H1 (cell line): ENCODE measurements at regions not wholly inside any gene's neighbourhood (a gene's known extent, or its start where the extent isn't known, plus 50 kb on each side); places are given as distances from the start of the nearest gene placed in this dataset.

Source experiments
- CTCF ChIA-PET: fragments of 300-600 bp; sonication (Branson Sonifier 250); formaldehyde crosslinking; loops from one replicate; lab custom pipeline; 2021; ENCODE audit not compliant: partially characterized antibody; lab: Charles Lee
- POLR2A ChIA-PET: fragments of 300-600 bp; sonication (Branson Sonifier 250); formaldehyde crosslinking; loops from one replicate; lab custom pipeline; 2021; ENCODE audit warnings: inconsistent platforms; ENCODE audit not compliant: partially characterized antibody; lab: Charles Lee
- DNase-seq, 2 experiments: peaks; one replicate each; pipeline versions ENCODE4 v3.0.0 to v3.0.0-alpha.2; 2010 to 2022; ENCODE audit warnings: low spot score in 2 of 2, low read depth in 1 of 2, mixed read lengths in 1 of 2
- FAIRE-seq: peaks from 2 replicates; lab custom pipeline; 2011; peaks lifted over from hg19 to GRCh38; lab: Jason Lieb, UNC
- H2AFZ ChIP-seq: 2 replicates; pipeline ENCODE4 v1.8.1; 2012; ENCODE audit warnings: low read length, inconsistent platforms
- H2AK5ac ChIP-seq: 2 replicates; pipeline ENCODE4 v1.6.1; 2013; ENCODE audit warnings: low read depth, low read length
- H2BK120ac ChIP-seq: replicated peaks from 2 replicates; pipeline ENCODE3; 2013; ENCODE audit warnings: low read depth, low read length, inconsistent platforms
- H2BK12ac ChIP-seq: 2 replicates; pipeline ENCODE4 v1.6.1; 2013; ENCODE audit warnings: low read depth, low read length
- H2BK15ac ChIP-seq: 2 replicates; pipeline ENCODE4 v1.6.1; 2013; ENCODE audit warnings: low read length
- H2BK20ac ChIP-seq: 2 replicates; pipeline ENCODE4 v1.6.1; 2013; ENCODE audit warnings: low read length
- H2BK5ac ChIP-seq: 2 replicates; pipeline ENCODE4 v1.6.1; 2013; ENCODE audit warnings: low read depth, low read length
- H3K14ac ChIP-seq: 2 replicates; pipeline ENCODE4 v1.6.1; 2013; ENCODE audit warnings: inconsistent platforms; ENCODE audit not compliant: insufficient read length
- H3K18ac ChIP-seq: 2 replicates; pipeline ENCODE4 v1.6.1; 2013; ENCODE audit warnings: low read length; ENCODE audit errors: extremely low read depth
- H3K23ac ChIP-seq: 2 replicates; pipeline ENCODE4 v1.6.1; 2013; ENCODE audit warnings: inconsistent platforms; ENCODE audit not compliant: insufficient read length
- H3K23me2 ChIP-seq: 2 replicates; pipeline ENCODE4 v1.6.1; 2013; ENCODE audit warnings: low read depth, low read length
- H3K27ac ChIP-seq: 2 replicates; pipeline ENCODE4 v1.6.1; 2011; ENCODE audit warnings: low read depth, low read length, inconsistent platforms
- H3K27me3 ChIP-seq, 4 experiments: replicated peaks in 1 of 4; 1 replicate in 1 of 4; 2 replicates in 3 of 4; pipeline versions ENCODE4 v1.6.1 to v1.8.1; 2011 to 2013; ENCODE audit warnings: low read length in 3 of 4, mild to moderate bottlenecking in 3 of 4, inconsistent platforms in 2 of 4, mixed read lengths in 2 of 4, moderate library complexity in 1 of 4; ENCODE audit not compliant: control insufficient read depth in 3 of 4, insufficient read depth in 3 of 4; ENCODE audit errors: extremely low read depth in 1 of 4
- H3K36me3 ChIP-seq, 4 experiments: 2 replicates each; pipeline versions ENCODE4 v1.6.1 to v1.8.1; 2011 to 2013; ENCODE audit warnings: mild to moderate bottlenecking in 4 of 4, low read length in 3 of 4, moderate library complexity in 2 of 4, control low read depth in 1 of 4, inconsistent platforms in 1 of 4; ENCODE audit not compliant: insufficient read depth in 4 of 4, control insufficient read depth in 2 of 4
- H3K4ac ChIP-seq: replicated peaks from 2 replicates; pipeline ENCODE3; 2013; ENCODE audit warnings: low read length, low read depth, mixed read lengths, inconsistent platforms; ENCODE audit not compliant: insufficient read length
- H3K4me1 ChIP-seq, 4 experiments: replicated peaks in 1 of 4; 1 replicate in 1 of 4; 2 replicates in 3 of 4; pipeline versions ENCODE4 v1.6.1 to v1.8.1; 2011 to 2013; ENCODE audit warnings: low read length in 3 of 4, inconsistent platforms in 2 of 4, mixed read lengths in 1 of 4; ENCODE audit not compliant: insufficient read depth in 4 of 4, control insufficient read depth in 3 of 4
- H3K4me2 ChIP-seq, 2 experiments: 2 replicates each; pipeline versions ENCODE4 v1.6.1 to v1.8.1; 2011 to 2013; ENCODE audit warnings: low read depth in 2 of 2, low read length in 2 of 2, control low read depth in 1 of 2, inconsistent platforms in 1 of 2, mild to moderate bottlenecking in 1 of 2; ENCODE audit not compliant: insufficient read depth in 1 of 2
- H3K4me3 ChIP-seq, 4 experiments: fragments of 200-600, 300-600 bp in 1 of 4; sonication (generic), shearing (Covaris generic), sonication (Bioruptor Twin) in 1 of 4; 2 replicates each; pipeline versions ENCODE4 v1.5.1 to v1.8.1; 2011 to 2016; ENCODE audit warnings: low read length in 4 of 4, low read depth in 3 of 4, control low read depth in 2 of 4, inconsistent platforms in 2 of 4, mild to moderate bottlenecking in 2 of 4, mixed read lengths in 1 of 4, moderate library complexity in 1 of 4; ENCODE audit not compliant: insufficient read depth in 2 of 4; ENCODE audit errors: extremely low read depth in 1 of 4
- H3K56ac ChIP-seq: replicated peaks from 2 replicates; pipeline ENCODE3; 2013; ENCODE audit warnings: low read depth, mild to moderate bottlenecking, mixed read lengths, low read length, inconsistent platforms; ENCODE audit not compliant: insufficient read length
- H3K79me1 ChIP-seq: 2 replicates; pipeline ENCODE4 v1.6.1; 2013; ENCODE audit warnings: low read depth, low read length, control low read depth
- H3K79me2 ChIP-seq, 2 experiments: 2 replicates each; pipeline versions ENCODE4 v1.6.1 to v1.8.1; 2012 to 2013; ENCODE audit warnings: low read length in 2 of 2, mild to moderate bottlenecking in 2 of 2, inconsistent platforms in 1 of 2; ENCODE audit not compliant: insufficient read depth in 2 of 2, control insufficient read depth in 1 of 2
- H3K9ac ChIP-seq, 4 experiments: replicated peaks in 1 of 4; 1 replicate in 1 of 4; 2 replicates in 3 of 4; pipeline versions ENCODE4 v1.6.1 to v1.8.1; 2011 to 2013; ENCODE audit warnings: low read depth in 3 of 4, low read length in 3 of 4, control low read depth in 2 of 4, mild to moderate bottlenecking in 2 of 4, moderate library complexity in 2 of 4, inconsistent platforms in 1 of 4; ENCODE audit errors: extremely low read depth in 1 of 4
- H3K9me3 ChIP-seq, 2 experiments: 2 replicates each; pipeline versions ENCODE4 v1.6.1 to v1.8.1; 2012 to 2013; ENCODE audit warnings: mild to moderate bottlenecking in 2 of 2, moderate library complexity in 2 of 2, control low read depth in 1 of 2, inconsistent platforms in 1 of 2, low read depth in 1 of 2, low read length in 1 of 2, mixed read lengths in 1 of 2; ENCODE audit not compliant: insufficient read depth in 2 of 2
- H4K20me1 ChIP-seq, 2 experiments: replicated peaks in 1 of 2; 2 replicates each; pipeline versions ENCODE3 to v1.8.1; 2011 to 2013; ENCODE audit warnings: inconsistent platforms in 2 of 2, low read length in 2 of 2, mild to moderate bottlenecking in 1 of 2; ENCODE audit not compliant: insufficient read depth in 2 of 2, control insufficient read depth in 1 of 2
- H4K5ac ChIP-seq: 2 replicates; pipeline ENCODE4 v1.6.1; 2013; ENCODE audit warnings: low read length, low read depth, mixed read lengths, inconsistent platforms; ENCODE audit not compliant: insufficient read length
- H4K8ac ChIP-seq: 2 replicates; pipeline ENCODE4 v1.8.0; 2013; ENCODE audit warnings: mild to moderate bottlenecking, moderate library complexity, low read length, inconsistent platforms; ENCODE audit not compliant: insufficient read depth; ENCODE audit errors: extremely low read depth
- H4K91ac ChIP-seq: replicated peaks from 2 replicates; pipeline ENCODE3; 2013; ENCODE audit warnings: low read length, mixed read lengths, inconsistent platforms; ENCODE audit not compliant: insufficient read length
- BACH1 ChIP-seq: IDR thresholded peaks from 2 replicates; pipeline ENCODE4 v1.6.1; 2012; ENCODE audit warnings: low read length, improper control_type of control experiment
- EP300 ChIP-seq, 2 experiments: IDR thresholded peaks; 1 replicate in 1 of 2; 2 replicates in 1 of 2; pipeline ENCODE4 v1.6.1; 2011 to 2012; ENCODE audit warnings: low read depth in 2 of 2, low read length in 2 of 2, mild to moderate bottlenecking in 2 of 2, borderline replicate concordance in 1 of 2, inconsistent platforms in 1 of 2, moderate library complexity in 1 of 2
- GABPA ChIP-seq: IDR thresholded peaks from 2 replicates; pipeline ENCODE4 v1.6.1; 2011; ENCODE audit warnings: mild to moderate bottlenecking, low read length, moderate library complexity, borderline replicate concordance; ENCODE audit not compliant: insufficient read depth
- KDM4A ChIP-seq: IDR thresholded peaks from one replicate; pipeline ENCODE4 v1.7.1; 2012; ENCODE audit warnings: low read depth, mild to moderate bottlenecking, moderate library complexity, low read length, inconsistent platforms; ENCODE audit not compliant: severe bottlenecking
- NRF1 ChIP-seq: IDR thresholded peaks from 2 replicates; pipeline ENCODE4 v1.6.1; 2011; ENCODE audit warnings: mild to moderate bottlenecking, low read depth, low read length, improper control_type of control experiment
- POU5F1 ChIP-seq: IDR thresholded peaks from 2 replicates; pipeline ENCODE4 v1.6.1; 2011; ENCODE audit warnings: low read depth, mild to moderate bottlenecking, low read length, moderate library complexity
- RXRA ChIP-seq: IDR thresholded peaks from 2 replicates; pipeline ENCODE4 v1.6.1; 2011; ENCODE audit warnings: low read depth, mild to moderate bottlenecking, low read length, moderate library complexity; ENCODE audit not compliant: insufficient read depth
- SRF ChIP-seq: IDR thresholded peaks from 2 replicates; pipeline ENCODE4 v1.6.1; 2011; ENCODE audit warnings: mild to moderate bottlenecking, low read depth, low read length, moderate library complexity
- YY1 ChIP-seq: IDR thresholded peaks from 2 replicates; pipeline ENCODE4 v1.6.1; 2011; ENCODE audit warnings: low read depth, mild to moderate bottlenecking, low read length
- WGBS, 2 experiments: shearing (Covaris generic) in 1 of 2; methylation state at CpG; one replicate each; pipeline versions ENCODE4 v1.1.6 to v1.1.7; 2013 to 2015; ENCODE audit warnings: low lambda C conversion rate in 2 of 2, mixed read lengths in 2 of 2, inconsistent platforms in 1 of 2, low coverage in 1 of 2, missing lambda C conversion rate in 1 of 2; ENCODE audit not compliant: insufficient replicate concordance in 2 of 2, insufficient coverage in 1 of 2, insufficient read length in 1 of 2; ENCODE audit errors: extremely low coverage in 1 of 2, missing lambda C conversion rate in 1 of 2; 5-methylcytosine and 5-hydroxymethylcytosine counted together

DNA sequence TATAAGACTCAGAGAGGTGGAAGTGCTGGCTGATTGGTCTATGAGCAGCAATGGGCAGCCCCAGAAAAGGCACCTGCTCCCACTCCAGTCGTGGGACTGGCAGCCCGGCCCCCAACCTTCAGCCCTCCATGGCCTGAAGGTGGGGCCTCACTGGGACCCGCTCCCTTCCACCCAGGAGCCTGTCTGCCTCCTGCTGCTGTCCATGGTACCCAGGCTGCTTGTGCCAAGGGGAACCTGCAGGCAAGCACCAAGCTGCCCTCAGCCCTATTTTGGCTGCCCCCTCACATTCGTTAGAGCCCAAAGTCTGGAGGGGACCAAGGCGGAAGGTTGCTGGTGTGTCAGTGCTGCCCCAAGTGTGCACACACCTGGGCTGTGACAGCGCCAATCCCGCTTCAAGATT lies 2304.9 kb downstream of the PCDH9 start:
- Histone ChIP-seq H3K4ac (no peak overlapping the region), H2BK15ac (no peak overlapping the region), H3K9ac (no peak overlapping the region), H4K91ac (no peak overlapping the region), H3K4me1 (no peaks in the 10 kb centered on the region), H3K56ac (no peak overlapping the region), H3K4me3 (no peak overlapping the region), H3K23me2 (no peaks in the 10 kb centered on the region), H3K23ac (no peak overlapping the region), H3K4me2 (no peak overlapping the region), H3K9me3 (no peaks in the 10 kb centered on the region), H2AK5ac (no peak overlapping the region), H3K79me2 (no peaks in the 10 kb centered on the region), H2BK5ac (no peak overlapping the region), H3K36me3 (no peaks in the 10 kb centered on the region), H2BK20ac (no peak overlapping the region), H4K8ac (no peak overlapping the region), H4K20me1 (no peaks in the 10 kb centered on the region), H2BK120ac (no peak overlapping the region), H3K27ac (no peak overlapping the region), H4K5ac (no peak overlapping the region), H2BK12ac (no peak overlapping the region), H3K27me3 (no peaks in the 10 kb centered on the region), H2AFZ (no peak overlapping the region), H3K18ac (no peak overlapping the region), H3K79me1 (no peaks in the 10 kb centered on the region), H3K14ac (no peak overlapping the region)
- ChIA-PET CTCF (interaction anchor here (1.0 to 1.3 kb wide), 2 partner anchors 9 to 13 kb away, joined by 3 to 5 read pairs; no protein-coding TSS in a partner anchor), POLR2A (no interaction called here)
- no peak for TF ChIP-seq KDM4A
- no peak for TF ChIP-seq YY1
- no peak for TF ChIP-seq POU5F1
- TF ChIP-seq GABPA: no peak
- TF ChIP-seq RXRA: no peak
- TF ChIP-seq BACH1: no peak
- TF ChIP-seq SRF: no peak
- no peak for TF ChIP-seq EP300 (IDR thresholded peaks at IDR 0.05; ENCODE audit: borderline replicate concordance in 1 of 2, low read depth in 2 of 2, low read length in 2 of 2)
- TF ChIP-seq NRF1: no peak
- FAIRE-seq (no peak), DNase-seq (peak; percentile 9 to 55)
- WGBS, 2 experiments: 89% methylated on average over 4 of the region's 7 CpGs; no CpG with 5 or more reads in 1 of the 2 experiments
